ENCODE measurements at regions not wholly inside any gene's neighbourhood (a gene's known extent, or its start where the extent isn't known, plus 50 kb on each side); places are given as distances from the start of the nearest gene placed in this dataset.

DNA sequence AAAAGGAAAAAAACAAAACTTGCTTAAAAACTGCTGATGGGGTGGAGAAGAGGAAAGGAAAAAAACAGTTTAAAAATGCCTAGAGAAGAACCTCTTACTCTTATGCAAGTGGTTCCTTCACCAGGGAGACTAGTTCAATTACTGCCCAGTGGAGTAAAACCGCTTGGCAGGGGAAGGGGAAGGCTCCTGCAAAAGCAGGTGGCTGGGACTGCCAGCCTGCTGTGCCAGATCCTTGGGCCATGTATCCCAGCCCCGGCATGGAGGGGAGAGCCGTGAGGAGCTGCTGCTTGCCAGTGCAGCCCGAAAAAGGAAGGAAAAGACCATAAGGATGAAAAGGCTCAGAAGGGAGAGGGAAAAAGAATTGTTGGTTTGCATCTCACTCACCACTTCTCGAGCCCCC lies 123.0 kb downstream of the FSCB start:
- H3K9ac ChIP-seq (ENCODE audit: low read depth, low read length) = no peak overlapping the region
- H2AFZ ChIP-seq (ENCODE audit: low read depth, low read length) = no peak overlapping the region
- H3K27ac ChIP-seq (ENCODE audit: low read length) = no peak overlapping the region
- TF ChIP-seq EZH2 (IDR thresholded peaks at IDR 0.05; ENCODE audit: borderline replicate concordance, low read depth, low read length, severe bottlenecking) = no peak
- TF ChIP-seq, protein P1, sequence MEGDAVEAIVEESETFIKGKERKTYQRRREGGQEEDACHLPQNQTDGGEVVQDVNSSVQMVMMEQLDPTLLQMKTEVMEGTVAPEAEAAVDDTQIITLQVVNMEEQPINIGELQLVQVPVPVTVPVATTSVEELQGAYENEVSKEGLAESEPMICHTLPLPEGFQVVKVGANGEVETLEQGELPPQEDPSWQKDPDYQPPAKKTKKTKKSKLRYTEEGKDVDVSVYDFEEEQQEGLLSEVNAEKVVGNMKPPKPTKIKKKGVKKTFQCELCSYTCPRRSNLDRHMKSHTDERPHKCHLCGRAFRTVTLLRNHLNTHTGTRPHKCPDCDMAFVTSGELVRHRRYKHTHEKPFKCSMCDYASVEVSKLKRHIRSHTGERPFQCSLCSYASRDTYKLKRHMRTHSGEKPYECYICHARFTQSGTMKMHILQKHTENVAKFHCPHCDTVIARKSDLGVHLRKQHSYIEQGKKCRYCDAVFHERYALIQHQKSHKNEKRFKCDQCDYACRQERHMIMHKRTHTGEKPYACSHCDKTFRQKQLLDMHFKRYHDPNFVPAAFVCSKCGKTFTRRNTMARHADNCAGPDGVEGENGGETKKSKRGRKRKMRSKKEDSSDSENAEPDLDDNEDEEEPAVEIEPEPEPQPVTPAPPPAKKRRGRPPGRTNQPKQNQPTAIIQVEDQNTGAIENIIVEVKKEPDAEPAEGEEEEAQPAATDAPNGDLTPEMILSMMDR (IDR thresholded peaks at IDR 0.05; ENCODE audit: borderline replicate concordance, extremely low read depth, low read length, poor library complexity, severe bottlenecking) = no peak
- ATAC-seq (ENCODE audit: insufficient read depth, low read depth) = no peak
- no peaks in the 10 kb centered on the region for H3K9me3 ChIP-seq (ENCODE audit: insufficient read depth, low read length, severe bottlenecking)
- H3K4me3 ChIP-seq (ENCODE audit: low read depth in 1 of 2, low read length in 2 of 2) = no peak overlapping the region
- no peaks in the 10 kb centered on the region for H3K27me3 ChIP-seq (ENCODE audit: insufficient read depth, low read length, poor library complexity)
- DNase-seq = no peak
- no peaks in the 10 kb centered on the region for H3K4me1 ChIP-seq (ENCODE audit: insufficient read depth, low read length)
- H3K4me2 ChIP-seq (ENCODE audit: insufficient read depth, low read length) = no peak overlapping the region
- H3K79me2 ChIP-seq (ENCODE audit: insufficient read depth, low read length) = no peaks in the 10 kb centered on the region
- H4K20me1 ChIP-seq (ENCODE audit: insufficient read depth, low read length) = no peaks in the 10 kb centered on the region
- no peaks in the 10 kb centered on the region for H3K36me3 ChIP-seq (ENCODE audit: insufficient read depth, low read length)

DNA sequence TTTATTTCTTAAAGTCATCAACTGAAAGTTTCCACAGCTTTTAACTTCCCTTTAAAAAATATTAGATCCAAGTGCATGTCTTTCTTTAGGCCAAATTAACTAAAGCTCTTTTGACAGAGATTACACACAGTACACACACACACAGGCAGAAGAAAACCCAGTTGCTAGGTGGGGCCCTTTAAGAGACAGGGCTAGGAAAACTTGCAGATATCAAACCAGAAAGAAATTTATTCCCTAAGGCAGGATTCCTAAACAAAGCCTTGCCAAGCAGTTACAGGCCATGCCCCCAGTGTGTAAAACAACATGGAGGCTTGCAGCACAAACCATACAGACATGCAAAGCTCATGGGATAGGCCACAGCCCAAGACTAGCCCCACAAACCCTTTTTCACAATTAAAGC lies 123.4 kb downstream of the FSCB start:
- ATAC-seq (ENCODE audit: insufficient read depth, low read depth) (no peak), DNase-seq (no peak)
- no peaks in the 10 kb centered on the region for H3K27me3 ChIP-seq (ENCODE audit: insufficient read depth, low read length, poor library complexity)
- H3K9ac ChIP-seq (ENCODE audit: low read depth, low read length) = no peak overlapping the region
- H3K79me2 ChIP-seq (ENCODE audit: insufficient read depth, low read length) = no peaks in the 10 kb centered on the region
- H4K20me1 ChIP-seq (ENCODE audit: insufficient read depth, low read length) = no peaks in the 10 kb centered on the region
- no peak overlapping the region for H3K27ac ChIP-seq (ENCODE audit: low read length)
- H3K4me1 ChIP-seq (ENCODE audit: insufficient read depth, low read length) = no peaks in the 10 kb centered on the region
- no peaks in the 10 kb centered on the region for H3K36me3 ChIP-seq (ENCODE audit: insufficient read depth, low read length)
- TF ChIP-seq, protein P1 (IDR thresholded peaks at IDR 0.05; ENCODE audit: borderline replicate concordance, extremely low read depth, low read length, poor library complexity, severe bottlenecking) = no peak
- no peak for TF ChIP-seq EZH2 (IDR thresholded peaks at IDR 0.05; ENCODE audit: borderline replicate concordance, low read depth, low read length, severe bottlenecking)
- no peak overlapping the region for H3K4me2 ChIP-seq (ENCODE audit: insufficient read depth, low read length)
- no peak overlapping the region for H2AFZ ChIP-seq (ENCODE audit: low read depth, low read length)
- H3K4me3 ChIP-seq (ENCODE audit: low read depth in 1 of 2, low read length in 2 of 2) = no peak overlapping the region
- H3K9me3 ChIP-seq (ENCODE audit: insufficient read depth, low read length, severe bottlenecking) = no peaks in the 10 kb centered on the region

DNA sequence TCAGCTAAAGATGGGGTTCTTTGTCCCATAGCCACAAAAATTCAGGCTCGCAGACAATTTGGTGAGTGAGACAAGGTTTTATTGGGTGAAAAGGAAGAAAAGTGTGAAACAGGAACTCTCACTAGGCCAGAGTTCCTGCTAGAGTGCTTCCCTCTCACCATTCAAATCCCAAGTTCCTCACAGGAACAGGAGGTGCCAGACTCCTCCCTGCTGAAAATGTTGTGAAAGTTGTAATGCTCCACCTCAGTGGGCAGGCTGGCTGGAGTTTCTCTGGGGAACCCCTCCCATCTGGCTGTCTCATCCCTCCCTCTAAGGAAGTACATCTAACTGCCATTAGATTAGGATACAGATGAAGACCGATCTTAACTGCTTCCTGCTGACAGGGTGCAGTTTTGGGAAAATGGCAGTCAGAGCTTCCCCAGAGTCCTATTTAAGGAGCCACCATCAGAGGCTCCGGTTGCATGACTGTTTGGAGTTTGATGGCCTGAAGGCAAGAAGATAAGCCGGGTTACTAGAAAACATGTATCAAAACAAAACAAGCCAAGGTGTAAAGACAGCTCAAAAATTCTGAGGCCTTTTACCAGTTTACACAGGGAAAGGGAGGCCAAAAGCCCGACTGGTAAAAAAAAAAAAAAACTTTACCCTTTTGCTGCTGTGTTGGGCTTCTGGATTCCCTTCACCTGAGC lies 127.6 kb downstream of the FSCB start:
- Histone ChIP-seq H3K9me3 (ENCODE audit: insufficient read depth, low read length, severe bottlenecking) (peaks cover 17% of the 10 kb centered on the region), H3K4me3 (ENCODE audit: low read depth in 1 of 2, low read length in 2 of 2) (no peak overlapping the region), H3K9ac (ENCODE audit: low read depth, low read length) (no peak overlapping the region), H3K27me3 (ENCODE audit: insufficient read depth, low read length, poor library complexity) (no peaks in the 10 kb centered on the region), H3K4me2 (ENCODE audit: insufficient read depth, low read length) (no peak overlapping the region), H4K20me1 (ENCODE audit: insufficient read depth, low read length) (no peaks in the 10 kb centered on the region), H3K27ac (ENCODE audit: low read length) (no peak overlapping the region), H3K79me2 (ENCODE audit: insufficient read depth, low read length) (no peaks in the 10 kb centered on the region), H3K4me1 (ENCODE audit: insufficient read depth, low read length) (no peaks in the 10 kb centered on the region), H3K36me3 (ENCODE audit: insufficient read depth, low read length) (no peaks in the 10 kb centered on the region), H2AFZ (ENCODE audit: low read depth, low read length) (no peak overlapping the region)
- no peak for TF ChIP-seq EZH2 (IDR thresholded peaks at IDR 0.05; ENCODE audit: borderline replicate concordance, low read depth, low read length, severe bottlenecking)
- TF ChIP-seq, protein P1 (IDR thresholded peaks at IDR 0.05; ENCODE audit: borderline replicate concordance, extremely low read depth, low read length, poor library complexity, severe bottlenecking) = no peak
- DNase-seq (no peak), ATAC-seq (ENCODE audit: insufficient read depth, low read depth) (no peak)

All from DND-41 (cell line).